ENCODE measurements at regions not wholly inside any gene's neighbourhood (a gene's known extent, or its start where the extent isn't known, plus 50 kb on each side); places are given as distances from the start of the nearest gene placed in this dataset.

DNA sequence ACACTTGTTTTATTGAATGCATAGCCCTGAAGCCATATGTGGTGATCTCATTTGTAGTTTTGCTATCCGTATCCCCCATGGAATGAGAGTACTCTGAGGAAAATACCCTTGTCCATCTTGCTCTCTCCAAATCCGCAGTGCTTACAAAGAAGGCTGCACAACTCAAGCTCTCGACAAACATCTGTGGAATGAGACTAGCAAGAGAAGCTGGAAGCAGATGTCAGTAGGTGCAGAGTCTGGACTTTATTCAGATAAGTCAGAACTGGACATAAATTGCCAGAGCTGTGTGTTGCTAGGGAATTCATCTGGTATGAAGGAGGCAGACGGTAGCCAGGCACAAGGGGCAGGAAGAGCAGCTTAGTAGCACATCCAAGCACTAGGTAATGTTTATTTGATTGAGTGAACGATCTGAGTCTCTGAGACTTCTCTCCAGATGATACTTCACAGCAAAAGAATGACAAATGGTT, 1046.2 kb downstream of the XPNPEP1 start:
- TF ChIP-seq FOXM1 (IDR thresholded peaks at IDR 0.05; ENCODE audit: borderline replicate concordance, low read depth): no peak
- TF ChIP-seq RAD21 (IDR thresholded peaks at IDR 0.05; ENCODE audit: low read depth): no peak
- TF ChIP-seq YY1 (IDR thresholded peaks at IDR 0.05; ENCODE audit: low read depth): no peak
- TF ChIP-seq MAX (IDR thresholded peaks at IDR 0.05): no peak
- TF ChIP-seq TCF12 (IDR thresholded peaks at IDR 0.05; ENCODE audit: low read depth): no peak
- no peak for TF ChIP-seq ZBTB7A (IDR thresholded peaks at IDR 0.05; ENCODE audit: low read depth)
- TF ChIP-seq, protein P1, sequence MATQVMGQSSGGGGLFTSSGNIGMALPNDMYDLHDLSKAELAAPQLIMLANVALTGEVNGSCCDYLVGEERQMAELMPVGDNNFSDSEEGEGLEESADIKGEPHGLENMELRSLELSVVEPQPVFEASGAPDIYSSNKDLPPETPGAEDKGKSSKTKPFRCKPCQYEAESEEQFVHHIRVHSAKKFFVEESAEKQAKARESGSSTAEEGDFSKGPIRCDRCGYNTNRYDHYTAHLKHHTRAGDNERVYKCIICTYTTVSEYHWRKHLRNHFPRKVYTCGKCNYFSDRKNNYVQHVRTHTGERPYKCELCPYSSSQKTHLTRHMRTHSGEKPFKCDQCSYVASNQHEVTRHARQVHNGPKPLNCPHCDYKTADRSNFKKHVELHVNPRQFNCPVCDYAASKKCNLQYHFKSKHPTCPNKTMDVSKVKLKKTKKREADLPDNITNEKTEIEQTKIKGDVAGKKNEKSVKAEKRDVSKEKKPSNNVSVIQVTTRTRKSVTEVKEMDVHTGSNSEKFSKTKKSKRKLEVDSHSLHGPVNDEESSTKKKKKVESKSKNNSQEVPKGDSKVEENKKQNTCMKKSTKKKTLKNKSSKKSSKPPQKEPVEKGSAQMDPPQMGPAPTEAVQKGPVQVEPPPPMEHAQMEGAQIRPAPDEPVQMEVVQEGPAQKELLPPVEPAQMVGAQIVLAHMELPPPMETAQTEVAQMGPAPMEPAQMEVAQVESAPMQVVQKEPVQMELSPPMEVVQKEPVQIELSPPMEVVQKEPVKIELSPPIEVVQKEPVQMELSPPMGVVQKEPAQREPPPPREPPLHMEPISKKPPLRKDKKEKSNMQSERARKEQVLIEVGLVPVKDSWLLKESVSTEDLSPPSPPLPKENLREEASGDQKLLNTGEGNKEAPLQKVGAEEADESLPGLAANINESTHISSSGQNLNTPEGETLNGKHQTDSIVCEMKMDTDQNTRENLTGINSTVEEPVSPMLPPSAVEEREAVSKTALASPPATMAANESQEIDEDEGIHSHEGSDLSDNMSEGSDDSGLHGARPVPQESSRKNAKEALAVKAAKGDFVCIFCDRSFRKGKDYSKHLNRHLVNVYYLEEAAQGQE (IDR thresholded peaks at IDR 0.05; ENCODE audit: low read depth): no peak
- TF ChIP-seq, protein P2, sequence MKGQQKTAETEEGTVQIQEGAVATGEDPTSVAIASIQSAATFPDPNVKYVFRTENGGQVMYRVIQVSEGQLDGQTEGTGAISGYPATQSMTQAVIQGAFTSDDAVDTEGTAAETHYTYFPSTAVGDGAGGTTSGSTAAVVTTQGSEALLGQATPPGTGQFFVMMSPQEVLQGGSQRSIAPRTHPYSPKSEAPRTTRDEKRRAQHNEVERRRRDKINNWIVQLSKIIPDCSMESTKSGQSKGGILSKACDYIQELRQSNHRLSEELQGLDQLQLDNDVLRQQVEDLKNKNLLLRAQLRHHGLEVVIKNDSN (IDR thresholded peaks at IDR 0.05): no peak
- TF ChIP-seq EGR1 (IDR thresholded peaks at IDR 0.05): no peak
- TF ChIP-seq CREB1 (IDR thresholded peaks at IDR 0.05; ENCODE audit: low read depth): no peak
- TF ChIP-seq CEBPB (IDR thresholded peaks at IDR 0.05): no peak
- no peak for TF ChIP-seq TAF1 (IDR thresholded peaks at IDR 0.05; ENCODE audit: low read depth)

DNA sequence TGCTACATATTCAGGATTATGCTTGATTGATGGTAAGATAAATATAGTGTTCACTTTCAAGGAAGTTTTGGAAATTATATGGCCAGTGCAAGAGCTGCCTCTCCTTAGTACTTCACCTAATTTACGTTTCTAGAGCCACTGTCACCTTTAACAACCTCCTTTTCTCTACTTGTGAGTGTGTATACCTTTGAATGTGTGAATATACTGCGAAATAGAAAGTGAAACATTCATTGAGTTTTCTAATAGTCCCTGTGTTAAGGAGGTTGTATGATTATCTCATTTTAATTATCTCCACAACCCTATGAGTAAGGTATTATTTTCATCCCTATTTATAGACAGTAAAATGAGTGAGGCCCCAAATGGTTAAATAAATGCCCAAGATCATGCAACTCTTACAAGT, 1050.5 kb downstream of the XPNPEP1 start:
- TF ChIP-seq TCF12 (IDR thresholded peaks at IDR 0.05; ENCODE audit: low read depth) (no peak), NFIC (IDR thresholded peaks at IDR 0.05) (no peak), FOXM1 (IDR thresholded peaks at IDR 0.05; ENCODE audit: borderline replicate concordance, low read depth) (no peak), MAX (IDR thresholded peaks at IDR 0.05) (no peak), TEAD4 (IDR thresholded peaks at IDR 0.05) (no peak), ZBTB7A (IDR thresholded peaks at IDR 0.05; ENCODE audit: low read depth) (no peak), RAD21 (IDR thresholded peaks at IDR 0.05; ENCODE audit: low read depth) (no peak), YY1 (IDR thresholded peaks at IDR 0.05; ENCODE audit: low read depth) (no peak), CEBPB (IDR thresholded peaks at IDR 0.05) (no peak), EGR1 (IDR thresholded peaks at IDR 0.05) (no peak), TAF1 (IDR thresholded peaks at IDR 0.05; ENCODE audit: low read depth) (no peak), CREB1 (IDR thresholded peaks at IDR 0.05; ENCODE audit: low read depth) (no peak), EP300 (IDR thresholded peaks at IDR 0.05; ENCODE audit: borderline replicate concordance) (no peak)
- TF ChIP-seq, protein P1 (IDR thresholded peaks at IDR 0.05; ENCODE audit: low read depth): no peak
- TF ChIP-seq, protein P2 (IDR thresholded peaks at IDR 0.05): no peak

GRCh38 chr10:108868881-108869280, 1054.4 kb downstream of the XPNPEP1 start:
- TF ChIP-seq, protein P2 (IDR thresholded peaks at IDR 0.05): no peak
- no peak for TF ChIP-seq CEBPB (IDR thresholded peaks at IDR 0.05)
- TF ChIP-seq TCF12 (IDR thresholded peaks at IDR 0.05; ENCODE audit: low read depth): no peak
- TF ChIP-seq ZBTB7A (IDR thresholded peaks at IDR 0.05; ENCODE audit: low read depth): no peak
- TF ChIP-seq FOXM1 (IDR thresholded peaks at IDR 0.05; ENCODE audit: borderline replicate concordance, low read depth): no peak
- TF ChIP-seq CREB1 (IDR thresholded peaks at IDR 0.05; ENCODE audit: low read depth): no peak
- TF ChIP-seq EP300 (IDR thresholded peaks at IDR 0.05; ENCODE audit: borderline replicate concordance): no peak
- no peak for TF ChIP-seq RAD21 (IDR thresholded peaks at IDR 0.05; ENCODE audit: low read depth)
- TF ChIP-seq TEAD4 (IDR thresholded peaks at IDR 0.05): no peak

DNA sequence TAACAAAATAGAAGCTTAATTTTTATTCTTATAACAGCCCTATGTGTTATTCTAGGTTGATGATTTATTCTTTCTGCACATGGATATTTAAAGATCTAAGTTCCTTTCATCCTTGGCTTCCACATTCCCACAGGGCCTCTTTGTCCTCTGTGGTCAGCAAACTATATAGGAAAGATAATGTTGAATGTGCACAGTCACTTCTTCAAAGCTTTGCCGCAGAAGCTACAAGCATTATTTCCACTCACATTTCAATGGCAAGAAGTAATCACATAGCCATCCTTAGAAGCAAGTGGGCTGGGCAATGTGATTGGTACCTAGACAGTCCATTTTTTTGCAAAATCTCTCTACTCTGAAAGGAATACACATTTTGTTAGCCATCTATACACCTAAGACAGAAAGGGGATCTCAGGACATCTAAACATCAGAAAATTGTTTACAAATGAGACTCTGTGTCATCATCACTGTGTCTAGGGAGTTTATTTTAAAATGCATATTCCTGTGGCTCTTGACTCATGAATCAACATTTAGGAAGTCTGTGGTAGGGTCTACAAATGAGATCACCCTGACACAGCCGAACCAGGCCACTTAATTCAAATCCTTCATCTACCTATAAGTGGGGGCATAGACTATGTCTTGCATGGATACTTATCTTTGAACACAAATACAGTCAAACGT, 1060.5 kb downstream of the XPNPEP1 start:
- TF ChIP-seq NFIC (IDR thresholded peaks at IDR 0.05) (no peak), YY1 (IDR thresholded peaks at IDR 0.05; ENCODE audit: low read depth) (no peak), FOXM1 (IDR thresholded peaks at IDR 0.05; ENCODE audit: borderline replicate concordance, low read depth) (no peak), EP300 (IDR thresholded peaks at IDR 0.05; ENCODE audit: borderline replicate concordance) (no peak), CREB1 (IDR thresholded peaks at IDR 0.05; ENCODE audit: low read depth) (no peak), TCF12 (IDR thresholded peaks at IDR 0.05; ENCODE audit: low read depth) (no peak), TEAD4 (IDR thresholded peaks at IDR 0.05) (no peak), MAX (IDR thresholded peaks at IDR 0.05) (no peak), RAD21 (IDR thresholded peaks at IDR 0.05; ENCODE audit: low read depth) (no peak), CEBPB (IDR thresholded peaks at IDR 0.05) (no peak)
- TF ChIP-seq, protein P2 (IDR thresholded peaks at IDR 0.05): no peak
- TF ChIP-seq, protein P1 (IDR thresholded peaks at IDR 0.05; ENCODE audit: low read depth): no peak

Measured in Ishikawa (cell line).